SK-N-SH treated with all-trans-retinoic acid at 6 μM for 48 hours (cell line): ENCODE measurements at regions not wholly inside any gene's neighbourhood (a gene's known extent, or its start where the extent isn't known, plus 50 kb on each side); places are given as distances from the start of the nearest gene placed in this dataset.

Experiments
- ATAC-seq: fragments of 200-7000 bp; cut with Tn5 transposase; 3 replicates; pipeline ENCODE4 v1.9.1; 2020; ENCODE audit warnings: mild to moderate bottlenecking, moderate library complexity
- ARNTL ChIP-seq: fragments of 450-650 bp; formaldehyde crosslinking; IDR thresholded peaks from 2 replicates; pipeline ENCODE4 v1.5.0; 2020; ENCODE audit warnings: low read depth, mild to moderate bottlenecking, moderate library complexity, borderline replicate concordance
- BACH2 ChIP-seq: fragments of 250-450 bp; sonication (Bioruptor Pico); IDR thresholded peaks from 2 replicates; pipeline ENCODE4 v1.9.0; 2021; ENCODE audit warnings: mild to moderate bottlenecking, borderline replicate concordance
- CSDC2 ChIP-seq: fragments of 250-450 bp; sonication (Bioruptor Pico); IDR thresholded peaks from 2 replicates; pipeline ENCODE4 v1.5.0; 2020; ENCODE audit warnings: mild to moderate bottlenecking, moderate library complexity
- CSRNP3 ChIP-seq: fragments of 250-450 bp; sonication (Bioruptor Pico); IDR thresholded peaks from 2 replicates; pipeline ENCODE4 v1.5.1; 2021; ENCODE audit warnings: mild to moderate bottlenecking, moderate library complexity
- GLIS3 ChIP-seq: fragments of 250-450 bp; sonication (Bioruptor Pico); IDR thresholded peaks from 2 replicates; pipeline ENCODE4 v1.5.0; 2020; ENCODE audit warnings: mild to moderate bottlenecking, moderate library complexity
- ISL1 ChIP-seq: fragments of 250-450 bp; sonication (Bioruptor Pico); IDR thresholded peaks from 2 replicates; pipeline ENCODE4 v2.1.2; 2022; ENCODE audit warnings: mild to moderate bottlenecking, moderate library complexity
- OSR1 ChIP-seq: fragments of 250-450 bp; sonication (Bioruptor Pico); IDR thresholded peaks from 2 replicates; pipeline ENCODE4 v1.8.0; 2022; ENCODE audit warnings: moderate library complexity, mild to moderate bottlenecking, inconsistent platforms
- PPARA ChIP-seq: fragments of 250-450 bp; sonication (Bioruptor Pico); IDR thresholded peaks from 2 replicates; pipeline ENCODE4 v1.5.0; 2020; ENCODE audit warnings: mild to moderate bottlenecking, borderline replicate concordance
- SNAI2 ChIP-seq: fragments of 250-450 bp; sonication (Bioruptor Pico); IDR thresholded peaks from 2 replicates; pipeline ENCODE4 v1.5.0; 2020; ENCODE audit warnings: mild to moderate bottlenecking, moderate library complexity
- TCF4 ChIP-seq: fragments of 250-450 bp; sonication (Bioruptor Pico); IDR thresholded peaks from 2 replicates; pipeline ENCODE4 v1.8.0; 2021; ENCODE audit warnings: mild to moderate bottlenecking, moderate library complexity, borderline replicate concordance
- TOX ChIP-seq: fragments of 250-450 bp; sonication (Bioruptor Pico); IDR thresholded peaks from 2 replicates; pipeline ENCODE4 v1.8.0; 2021; ENCODE audit warnings: mild to moderate bottlenecking, moderate library complexity, borderline replicate concordance
- TSHZ2 ChIP-seq: fragments of 250-450 bp; sonication (Bioruptor Pico); IDR thresholded peaks from 2 replicates; pipeline ENCODE4 v1.5.0; 2020; ENCODE audit warnings: mild to moderate bottlenecking, moderate library complexity
- ZFP3 ChIP-seq: fragments of 250-450 bp; sonication (Bioruptor Pico); IDR thresholded peaks from 2 replicates; pipeline ENCODE4 v1.5.0; 2020; ENCODE audit warnings: mild to moderate bottlenecking, moderate library complexity
- ZFP30 ChIP-seq: fragments of 450-650 bp; formaldehyde crosslinking; IDR thresholded peaks from 2 replicates; pipeline ENCODE4 v1.5.0; 2022; ENCODE audit warnings: mild to moderate bottlenecking, moderate library complexity
- ZNF565 ChIP-seq: fragments of 450-650 bp; formaldehyde crosslinking; conservative IDR thresholded peaks from 2 replicates; pipeline ENCODE4 v1.5.0; 2020; ENCODE audit warnings: low read depth, mild to moderate bottlenecking, moderate library complexity
- ZNF70 ChIP-seq: fragments of 450-650 bp; formaldehyde crosslinking; IDR thresholded peaks from 2 replicates; pipeline ENCODE4 v1.5.0; 2020; ENCODE audit warnings: mild to moderate bottlenecking, moderate library complexity
- ZNF8 ChIP-seq: fragments of 450-650 bp; formaldehyde crosslinking; IDR thresholded peaks from 2 replicates; pipeline ENCODE4 v1.5.0; 2020; ENCODE audit warnings: mild to moderate bottlenecking, moderate library complexity
- TF ChIP-seq, protein P1 (sequence below): fragments of 250-450 bp; sonication (Bioruptor Pico); IDR thresholded peaks from 2 replicates; pipeline ENCODE4 v1.5.1; 2020; ENCODE audit warnings: low read depth, mild to moderate bottlenecking, moderate library complexity
- TF ChIP-seq, protein P2 (sequence below): fragments of 250-450 bp; sonication (Bioruptor Pico); IDR thresholded peaks from 2 replicates; pipeline ENCODE4 v1.8.0; 2021; ENCODE audit warnings: low read depth, mild to moderate bottlenecking, moderate library complexity, borderline replicate concordance
- TF ChIP-seq, protein P3 (sequence below): fragments of 250-450 bp; sonication (Bioruptor Pico); IDR thresholded peaks from 2 replicates; pipeline ENCODE4 v1.8.0; 2020; ENCODE audit warnings: mild to moderate bottlenecking, moderate library complexity, borderline replicate concordance

GRCh38 chr6:19976411-19977129, 139.4 kb downstream of the ID4 start:
- no peak for TF ChIP-seq ISL1 (CRISPR knock-in tag)
- no peak for TF ChIP-seq PPARA (CRISPR knock-in tag)
- TF ChIP-seq ZNF70 (CRISPR knock-in tag) = no peak
- no peak for TF ChIP-seq TOX (CRISPR knock-in tag)
- no peak for TF ChIP-seq TCF4 (CRISPR knock-in tag)
- TF ChIP-seq SNAI2 (CRISPR knock-in tag) = no peak
- no peak for TF ChIP-seq GLIS3
- no peak for TF ChIP-seq ZFP3 (CRISPR knock-in tag)
- no peak for TF ChIP-seq ZNF565 (CRISPR knock-in tag)
- no peak for TF ChIP-seq ZNF8 (CRISPR knock-in tag)
- TF ChIP-seq, protein P1, sequence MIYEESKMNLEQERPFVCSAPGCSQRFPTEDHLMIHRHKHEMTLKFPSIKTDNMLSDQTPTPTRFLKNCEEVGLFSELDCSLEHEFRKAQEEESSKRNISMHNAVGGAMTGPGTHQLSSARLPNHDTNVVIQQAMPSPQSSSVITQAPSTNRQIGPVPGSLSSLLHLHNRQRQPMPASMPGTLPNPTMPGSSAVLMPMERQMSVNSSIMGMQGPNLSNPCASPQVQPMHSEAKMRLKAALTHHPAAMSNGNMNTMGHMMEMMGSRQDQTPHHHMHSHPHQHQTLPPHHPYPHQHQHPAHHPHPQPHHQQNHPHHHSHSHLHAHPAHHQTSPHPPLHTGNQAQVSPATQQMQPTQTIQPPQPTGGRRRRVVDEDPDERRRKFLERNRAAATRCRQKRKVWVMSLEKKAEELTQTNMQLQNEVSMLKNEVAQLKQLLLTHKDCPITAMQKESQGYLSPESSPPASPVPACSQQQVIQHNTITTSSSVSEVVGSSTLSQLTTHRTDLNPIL (CRISPR knock-in tag) = no peak
- TF ChIP-seq CSRNP3 (CRISPR knock-in tag) = no peak
- no peak for TF ChIP-seq TSHZ2 (CRISPR knock-in tag)
- TF ChIP-seq CSDC2 = no peak
- TF ChIP-seq ARNTL (CRISPR knock-in tag) = no peak
- TF ChIP-seq, protein P2, sequence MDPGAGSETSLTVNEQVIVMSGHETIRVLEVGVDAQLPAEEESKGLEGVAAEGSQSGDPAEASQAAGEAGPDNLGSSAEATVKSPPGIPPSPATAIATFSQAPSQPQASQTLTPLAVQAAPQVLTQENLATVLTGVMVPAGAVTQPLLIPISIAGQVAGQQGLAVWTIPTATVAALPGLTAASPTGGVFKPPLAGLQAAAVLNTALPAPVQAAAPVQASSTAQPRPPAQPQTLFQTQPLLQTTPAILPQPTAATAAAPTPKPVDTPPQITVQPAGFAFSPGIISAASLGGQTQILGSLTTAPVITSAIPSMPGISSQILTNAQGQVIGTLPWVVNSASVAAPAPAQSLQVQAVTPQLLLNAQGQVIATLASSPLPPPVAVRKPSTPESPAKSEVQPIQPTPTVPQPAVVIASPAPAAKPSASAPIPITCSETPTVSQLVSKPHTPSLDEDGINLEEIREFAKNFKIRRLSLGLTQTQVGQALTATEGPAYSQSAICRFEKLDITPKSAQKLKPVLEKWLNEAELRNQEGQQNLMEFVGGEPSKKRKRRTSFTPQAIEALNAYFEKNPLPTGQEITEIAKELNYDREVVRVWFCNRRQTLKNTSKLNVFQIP (CRISPR knock-in tag) = no peak
- TF ChIP-seq ZFP30 (CRISPR knock-in tag) = no peak
- no peak for ATAC-seq

DNA sequence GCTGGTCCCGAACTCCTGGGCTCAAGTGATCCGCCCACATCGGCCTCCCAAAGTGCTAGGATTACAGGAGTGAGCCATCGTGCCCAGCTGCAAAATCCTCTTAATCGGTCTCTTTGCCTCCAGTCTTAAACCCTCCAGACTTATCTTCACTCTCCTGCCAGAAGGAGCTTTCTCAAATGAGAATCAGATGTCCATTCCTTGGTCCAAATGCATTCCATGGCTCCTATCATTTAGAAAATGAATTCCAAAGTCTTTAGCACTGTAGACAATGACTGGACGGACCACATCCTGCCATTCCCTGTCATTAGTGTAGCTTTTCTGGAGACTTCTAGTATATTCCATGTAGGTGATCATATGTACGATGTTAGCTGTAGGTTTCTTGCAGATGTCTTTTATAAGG, 141.9 kb downstream of the ID4 start:
- no peak for TF ChIP-seq ZNF565 (CRISPR knock-in tag)
- TF ChIP-seq TOX (CRISPR knock-in tag) = no peak
- no peak for TF ChIP-seq ZNF70 (CRISPR knock-in tag)
- no peak for TF ChIP-seq OSR1 (CRISPR knock-in tag)
- no peak for TF ChIP-seq GLIS3
- TF ChIP-seq SNAI2 (CRISPR knock-in tag) = no peak
- no peak for TF ChIP-seq PPARA (CRISPR knock-in tag)
- no peak for TF ChIP-seq TCF4 (CRISPR knock-in tag)
- TF ChIP-seq ISL1 (CRISPR knock-in tag) = no peak
- no peak for ATAC-seq

DNA sequence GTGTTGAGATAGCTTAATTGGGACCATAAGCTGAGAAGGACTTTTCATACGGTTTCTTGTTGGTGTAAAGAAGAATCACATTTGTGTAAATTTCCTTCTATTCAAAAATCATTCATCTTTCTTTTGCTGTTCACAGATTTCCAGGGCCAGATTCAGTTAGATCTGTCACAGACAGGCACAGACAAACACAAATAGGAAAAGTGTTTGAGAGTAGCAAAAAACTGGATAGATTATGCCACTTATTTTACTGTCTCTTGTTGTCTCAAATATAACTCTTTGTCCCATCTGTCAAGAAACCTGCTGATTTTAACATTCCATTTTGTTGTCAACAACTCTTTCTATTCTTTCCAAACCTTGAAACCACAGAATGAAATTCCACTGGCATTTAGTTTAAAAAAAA, 142.8 kb downstream of the ID4 start:
- TF ChIP-seq, protein P3, sequence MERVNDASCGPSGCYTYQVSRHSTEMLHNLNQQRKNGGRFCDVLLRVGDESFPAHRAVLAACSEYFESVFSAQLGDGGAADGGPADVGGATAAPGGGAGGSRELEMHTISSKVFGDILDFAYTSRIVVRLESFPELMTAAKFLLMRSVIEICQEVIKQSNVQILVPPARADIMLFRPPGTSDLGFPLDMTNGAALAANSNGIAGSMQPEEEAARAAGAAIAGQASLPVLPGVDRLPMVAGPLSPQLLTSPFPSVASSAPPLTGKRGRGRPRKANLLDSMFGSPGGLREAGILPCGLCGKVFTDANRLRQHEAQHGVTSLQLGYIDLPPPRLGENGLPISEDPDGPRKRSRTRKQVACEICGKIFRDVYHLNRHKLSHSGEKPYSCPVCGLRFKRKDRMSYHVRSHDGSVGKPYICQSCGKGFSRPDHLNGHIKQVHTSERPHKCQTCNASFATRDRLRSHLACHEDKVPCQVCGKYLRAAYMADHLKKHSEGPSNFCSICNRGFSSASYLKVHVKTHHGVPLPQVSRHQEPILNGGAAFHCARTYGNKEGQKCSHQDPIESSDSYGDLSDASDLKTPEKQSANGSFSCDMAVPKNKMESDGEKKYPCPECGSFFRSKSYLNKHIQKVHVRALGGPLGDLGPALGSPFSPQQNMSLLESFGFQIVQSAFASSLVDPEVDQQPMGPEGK (CRISPR knock-in tag) = no peak
- no peak for TF ChIP-seq ZFP3 (CRISPR knock-in tag)
- TF ChIP-seq ZNF70 (CRISPR knock-in tag) = no peak
- no peak for TF ChIP-seq BACH2 (CRISPR knock-in tag)
- TF ChIP-seq, protein P2 (CRISPR knock-in tag) = no peak
- ATAC-seq = no peak
